PC-3 (cell line): ENCODE measurements at regions not wholly inside any gene's neighbourhood (a gene's known extent, or its start where the extent isn't known, plus 50 kb on each side); places are given as distances from the start of the nearest gene placed in this dataset.

Experiments used
- EZH2 ChIP-seq: fragments of 300-600 bp; sonication (generic); IDR thresholded peaks from one replicate; pipeline ENCODE4 v1.6.1; 2017; ENCODE audit warnings: antibody characterized with exemption, mild to moderate bottlenecking, low read length; ENCODE audit not compliant: unreplicated experiment
- EZH2phosphoT487 ChIP-seq: fragments of 300-600 bp; sonication (generic); IDR thresholded peaks from 2 replicates; pipeline ENCODE4 v1.6.1; 2018; ENCODE audit warnings: mild to moderate bottlenecking, antibody characterized with exemption, low read length, borderline replicate concordance
- TF ChIP-seq, protein P1 (sequence below): fragments of 300-600 bp; sonication (generic); conservative IDR thresholded peaks from 2 replicates; pipeline ENCODE4 v1.5.1; 2017; ENCODE audit warnings: antibody characterized with exemption, low read depth, mild to moderate bottlenecking, low read length

DNA sequence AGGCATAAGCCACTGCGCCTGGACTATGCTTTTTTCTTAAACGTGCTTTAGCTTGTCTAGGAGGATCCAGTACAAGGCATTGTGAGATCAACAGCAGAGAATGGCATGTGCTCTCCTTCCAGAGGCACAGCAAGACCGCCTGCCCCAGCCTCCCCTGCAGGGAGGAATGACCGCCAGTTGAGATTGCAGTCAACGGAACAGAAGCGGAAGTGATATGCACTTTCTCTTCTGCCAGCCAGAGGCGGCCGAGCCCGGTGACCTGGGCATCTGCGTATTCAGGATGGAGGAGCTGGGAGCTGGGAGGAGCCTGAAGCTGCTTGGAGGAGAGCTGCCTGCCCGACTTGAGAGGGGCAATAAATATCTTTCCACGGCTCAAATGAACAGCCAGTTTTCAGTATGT lies 243.0 kb downstream of the CTTN start:
- TF ChIP-seq, protein P1, sequence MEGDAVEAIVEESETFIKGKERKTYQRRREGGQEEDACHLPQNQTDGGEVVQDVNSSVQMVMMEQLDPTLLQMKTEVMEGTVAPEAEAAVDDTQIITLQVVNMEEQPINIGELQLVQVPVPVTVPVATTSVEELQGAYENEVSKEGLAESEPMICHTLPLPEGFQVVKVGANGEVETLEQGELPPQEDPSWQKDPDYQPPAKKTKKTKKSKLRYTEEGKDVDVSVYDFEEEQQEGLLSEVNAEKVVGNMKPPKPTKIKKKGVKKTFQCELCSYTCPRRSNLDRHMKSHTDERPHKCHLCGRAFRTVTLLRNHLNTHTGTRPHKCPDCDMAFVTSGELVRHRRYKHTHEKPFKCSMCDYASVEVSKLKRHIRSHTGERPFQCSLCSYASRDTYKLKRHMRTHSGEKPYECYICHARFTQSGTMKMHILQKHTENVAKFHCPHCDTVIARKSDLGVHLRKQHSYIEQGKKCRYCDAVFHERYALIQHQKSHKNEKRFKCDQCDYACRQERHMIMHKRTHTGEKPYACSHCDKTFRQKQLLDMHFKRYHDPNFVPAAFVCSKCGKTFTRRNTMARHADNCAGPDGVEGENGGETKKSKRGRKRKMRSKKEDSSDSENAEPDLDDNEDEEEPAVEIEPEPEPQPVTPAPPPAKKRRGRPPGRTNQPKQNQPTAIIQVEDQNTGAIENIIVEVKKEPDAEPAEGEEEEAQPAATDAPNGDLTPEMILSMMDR = no peak
- TF ChIP-seq EZH2 = no peak
- no peak for TF ChIP-seq EZH2phosphoT487
